SK-N-SH (cell line): ENCODE measurements at regions not wholly inside any gene's neighbourhood (a gene's known extent, or its start where the extent isn't known, plus 50 kb on each side); places are given as distances from the start of the nearest gene placed in this dataset.
"Not testable (repeated sequence)": the region's sequence is repeated elsewhere in the genome, so short reads cannot be mapped to it uniquely, and the experiment has no call there.

Experiments used
- ELF1 ChIP-seq: IDR thresholded peaks from 2 replicates; pipeline ENCODE4 v1.4.0; 2012
- EZH2phosphoT487 ChIP-seq: fragments of 200-600 bp; sonication (generic); IDR thresholded peaks from 2 replicates; pipeline ENCODE4 v1.6.1; 2017; ENCODE audit warnings: low read depth, mixed run types, mild to moderate bottlenecking, antibody characterized with exemption, moderate library complexity, borderline replicate concordance
- GABPA ChIP-seq: IDR thresholded peaks from 2 replicates; pipeline ENCODE4 v1.4.0; 2012; ENCODE audit warnings: low read depth, mild to moderate bottlenecking
- JUND ChIP-seq: IDR thresholded peaks from 2 replicates; pipeline ENCODE4 v1.4.0; 2012
- POLR2AphosphoS5 ChIP-seq: IDR thresholded peaks from 2 replicates; pipeline ENCODE4 v1.6.1; 2012; ENCODE audit warnings: low read depth, low read length
- SMC3 ChIP-seq: IDR thresholded peaks from 2 replicates; pipeline ENCODE4 v1.6.1; 2012; ENCODE audit warnings: low read depth, low read length, improper control_type of control experiment
- TF ChIP-seq, protein P1 (sequence below): IDR thresholded peaks from 2 replicates; pipeline ENCODE4 v1.6.1; 2012; ENCODE audit warnings: mild to moderate bottlenecking, low read depth, low read length, moderate library complexity
- TF ChIP-seq, protein P2 (sequence below): fragments of 200-600 bp; sonication (generic); IDR thresholded peaks from 2 replicates; pipeline ENCODE4 v1.6.1; 2017; ENCODE audit warnings: antibody characterized with exemption, mild to moderate bottlenecking, moderate library complexity
- TF ChIP-seq, protein P3 (sequence below): IDR thresholded peaks from 2 replicates; pipeline ENCODE4 v1.4.0; 2012; ENCODE audit warnings: low read depth
- TF ChIP-seq, protein P4 (sequence below): IDR thresholded peaks from 2 replicates; pipeline ENCODE4 v1.4.0; 2012; ENCODE audit warnings: low read depth, borderline replicate concordance

DNA sequence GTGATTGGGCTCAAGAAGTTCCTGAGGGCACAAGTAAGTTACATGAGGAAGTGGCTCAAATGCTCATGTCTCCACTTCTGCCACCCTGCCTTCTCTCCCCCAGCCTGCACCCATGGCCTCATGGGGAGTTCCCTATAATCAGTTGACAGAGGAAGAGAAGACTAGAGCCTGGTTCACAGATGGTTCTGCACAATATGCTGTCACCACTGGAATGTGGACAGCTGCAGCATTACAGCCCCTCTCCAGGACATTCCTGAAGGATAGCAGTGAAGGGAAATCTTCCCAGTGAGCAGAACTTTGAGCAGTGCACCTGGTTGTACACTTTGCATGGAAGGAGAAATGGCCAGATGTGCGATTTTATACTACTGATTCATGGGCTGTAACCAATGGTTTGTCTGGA lies 352.3 kb downstream of the C12orf75 start:
- TF ChIP-seq, protein P1, sequence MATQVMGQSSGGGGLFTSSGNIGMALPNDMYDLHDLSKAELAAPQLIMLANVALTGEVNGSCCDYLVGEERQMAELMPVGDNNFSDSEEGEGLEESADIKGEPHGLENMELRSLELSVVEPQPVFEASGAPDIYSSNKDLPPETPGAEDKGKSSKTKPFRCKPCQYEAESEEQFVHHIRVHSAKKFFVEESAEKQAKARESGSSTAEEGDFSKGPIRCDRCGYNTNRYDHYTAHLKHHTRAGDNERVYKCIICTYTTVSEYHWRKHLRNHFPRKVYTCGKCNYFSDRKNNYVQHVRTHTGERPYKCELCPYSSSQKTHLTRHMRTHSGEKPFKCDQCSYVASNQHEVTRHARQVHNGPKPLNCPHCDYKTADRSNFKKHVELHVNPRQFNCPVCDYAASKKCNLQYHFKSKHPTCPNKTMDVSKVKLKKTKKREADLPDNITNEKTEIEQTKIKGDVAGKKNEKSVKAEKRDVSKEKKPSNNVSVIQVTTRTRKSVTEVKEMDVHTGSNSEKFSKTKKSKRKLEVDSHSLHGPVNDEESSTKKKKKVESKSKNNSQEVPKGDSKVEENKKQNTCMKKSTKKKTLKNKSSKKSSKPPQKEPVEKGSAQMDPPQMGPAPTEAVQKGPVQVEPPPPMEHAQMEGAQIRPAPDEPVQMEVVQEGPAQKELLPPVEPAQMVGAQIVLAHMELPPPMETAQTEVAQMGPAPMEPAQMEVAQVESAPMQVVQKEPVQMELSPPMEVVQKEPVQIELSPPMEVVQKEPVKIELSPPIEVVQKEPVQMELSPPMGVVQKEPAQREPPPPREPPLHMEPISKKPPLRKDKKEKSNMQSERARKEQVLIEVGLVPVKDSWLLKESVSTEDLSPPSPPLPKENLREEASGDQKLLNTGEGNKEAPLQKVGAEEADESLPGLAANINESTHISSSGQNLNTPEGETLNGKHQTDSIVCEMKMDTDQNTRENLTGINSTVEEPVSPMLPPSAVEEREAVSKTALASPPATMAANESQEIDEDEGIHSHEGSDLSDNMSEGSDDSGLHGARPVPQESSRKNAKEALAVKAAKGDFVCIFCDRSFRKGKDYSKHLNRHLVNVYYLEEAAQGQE, result not testable (repeated sequence)
- TF ChIP-seq, protein P2, sequence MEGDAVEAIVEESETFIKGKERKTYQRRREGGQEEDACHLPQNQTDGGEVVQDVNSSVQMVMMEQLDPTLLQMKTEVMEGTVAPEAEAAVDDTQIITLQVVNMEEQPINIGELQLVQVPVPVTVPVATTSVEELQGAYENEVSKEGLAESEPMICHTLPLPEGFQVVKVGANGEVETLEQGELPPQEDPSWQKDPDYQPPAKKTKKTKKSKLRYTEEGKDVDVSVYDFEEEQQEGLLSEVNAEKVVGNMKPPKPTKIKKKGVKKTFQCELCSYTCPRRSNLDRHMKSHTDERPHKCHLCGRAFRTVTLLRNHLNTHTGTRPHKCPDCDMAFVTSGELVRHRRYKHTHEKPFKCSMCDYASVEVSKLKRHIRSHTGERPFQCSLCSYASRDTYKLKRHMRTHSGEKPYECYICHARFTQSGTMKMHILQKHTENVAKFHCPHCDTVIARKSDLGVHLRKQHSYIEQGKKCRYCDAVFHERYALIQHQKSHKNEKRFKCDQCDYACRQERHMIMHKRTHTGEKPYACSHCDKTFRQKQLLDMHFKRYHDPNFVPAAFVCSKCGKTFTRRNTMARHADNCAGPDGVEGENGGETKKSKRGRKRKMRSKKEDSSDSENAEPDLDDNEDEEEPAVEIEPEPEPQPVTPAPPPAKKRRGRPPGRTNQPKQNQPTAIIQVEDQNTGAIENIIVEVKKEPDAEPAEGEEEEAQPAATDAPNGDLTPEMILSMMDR, result not testable (repeated sequence)
- TF ChIP-seq, protein P3, sequence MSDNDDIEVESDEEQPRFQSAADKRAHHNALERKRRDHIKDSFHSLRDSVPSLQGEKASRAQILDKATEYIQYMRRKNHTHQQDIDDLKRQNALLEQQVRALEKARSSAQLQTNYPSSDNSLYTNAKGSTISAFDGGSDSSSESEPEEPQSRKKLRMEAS, result not testable (repeated sequence)
- TF ChIP-seq ELF1, GABPA, POLR2AphosphoS5, EZH2phosphoT487, SMC3, JUND: not testable (repeated sequence)
- TF ChIP-seq, protein P4, sequence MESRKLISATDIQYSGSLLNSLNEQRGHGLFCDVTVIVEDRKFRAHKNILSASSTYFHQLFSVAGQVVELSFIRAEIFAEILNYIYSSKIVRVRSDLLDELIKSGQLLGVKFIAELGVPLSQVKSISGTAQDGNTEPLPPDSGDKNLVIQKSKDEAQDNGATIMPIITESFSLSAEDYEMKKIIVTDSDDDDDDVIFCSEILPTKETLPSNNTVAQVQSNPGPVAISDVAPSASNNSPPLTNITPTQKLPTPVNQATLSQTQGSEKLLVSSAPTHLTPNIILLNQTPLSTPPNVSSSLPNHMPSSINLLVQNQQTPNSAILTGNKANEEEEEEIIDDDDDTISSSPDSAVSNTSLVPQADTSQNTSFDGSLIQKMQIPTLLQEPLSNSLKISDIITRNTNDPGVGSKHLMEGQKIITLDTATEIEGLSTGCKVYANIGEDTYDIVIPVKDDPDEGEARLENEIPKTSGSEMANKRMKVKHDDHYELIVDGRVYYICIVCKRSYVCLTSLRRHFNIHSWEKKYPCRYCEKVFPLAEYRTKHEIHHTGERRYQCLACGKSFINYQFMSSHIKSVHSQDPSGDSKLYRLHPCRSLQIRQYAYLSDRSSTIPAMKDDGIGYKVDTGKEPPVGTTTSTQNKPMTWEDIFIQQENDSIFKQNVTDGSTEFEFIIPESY, result not testable (repeated sequence)
